SK-N-SH (cell line): ENCODE measurements at regions not wholly inside any gene's neighbourhood (a gene's known extent, or its start where the extent isn't known, plus 50 kb on each side); places are given as distances from the start of the nearest gene placed in this dataset.

Source experiments
- CTCF ChIA-PET: fragments of 300-600, 350-600 bp; formaldehyde crosslinking; extraction: SDS; loops from one replicate; lab custom pipeline; 2021; lab: Yijun Ruan, JAX
- POLR2A ChIA-PET: fragments of 350-600 bp; sonication (Branson Sonifier 250); formaldehyde crosslinking; extraction: SDS; loops from one replicate; lab custom pipeline; 2020; ENCODE audit warnings: antibody characterized with exemption, inconsistent platforms; lab: Yijun Ruan, JAX
- DNase-seq: peaks from one replicate; pipeline ENCODE4 v3.0.0; 2012
- H2AFZ ChIP-seq: fragments of 200-600 bp; sonication (generic); 2 replicates; pipeline ENCODE4 v1.8.1; 2016; ENCODE audit warnings: antibody characterized with exemption, mild to moderate bottlenecking, low read depth
- H3F3A ChIP-seq: fragments of 200-600 bp; sonication (generic); replicated peaks from 2 replicates; pipeline ENCODE3; 2016; ENCODE audit warnings: antibody characterized with exemption, mild to moderate bottlenecking; ENCODE audit not compliant: insufficient read depth
- H3K27ac ChIP-seq, 2 experiments: fragments of 200-500 bp in 1 of 2; fragments of 200-600 bp in 1 of 2; sonication (Bioruptor generic) in 1 of 2; sonication (generic), shearing (Covaris generic) in 1 of 2; 2 replicates each; pipeline versions ENCODE4 v1.5.1 to v1.6.1; 2014 to 2016; ENCODE audit warnings: low read depth in 2 of 2, inconsistent platforms in 1 of 2, low read length in 1 of 2, mild to moderate bottlenecking in 1 of 2, mixed read lengths in 1 of 2
- H3K27me3 ChIP-seq: fragments of 200-600 bp; sonication (generic), shearing (Covaris generic); 2 replicates; pipeline ENCODE4 v1.6.1; 2016; ENCODE audit warnings: mixed run types; ENCODE audit not compliant: insufficient read depth
- H3K36me3 ChIP-seq, 2 experiments: fragments of 200-500 bp in 1 of 2; fragments of 200-600 bp in 1 of 2; sonication (Bioruptor generic) in 1 of 2; sonication (generic) in 1 of 2; replicated peaks in 1 of 2; 2 replicates each; pipeline versions ENCODE3 to v1.5.1; 2014 to 2016; ENCODE audit warnings: low read length in 1 of 2, mild to moderate bottlenecking in 1 of 2; ENCODE audit not compliant: insufficient read depth in 2 of 2, control insufficient read depth in 1 of 2
- H3K4me1 ChIP-seq, 2 experiments: fragments of 200-500 bp in 1 of 2; fragments of 200-600 bp in 1 of 2; sonication (Bioruptor generic) in 1 of 2; sonication (generic), shearing (Covaris generic) in 1 of 2; 2 replicates each; pipeline versions ENCODE4 v1.5.1 to v1.6.1; 2014 to 2016; ENCODE audit warnings: low read depth in 1 of 2, low read length in 1 of 2, mixed run types in 1 of 2; ENCODE audit not compliant: insufficient read depth in 2 of 2, control insufficient read depth in 1 of 2
- H3K4me2 ChIP-seq: fragments of 200-600 bp; sonication (generic), shearing (Covaris generic); 2 replicates; pipeline ENCODE4 v1.6.1; 2017; ENCODE audit warnings: mixed run types
- H3K4me3 ChIP-seq, 2 experiments: fragments of 200-500 bp in 1 of 2; fragments of 200-600 bp in 1 of 2; sonication (Bioruptor generic) in 1 of 2; sonication (generic), shearing (Covaris generic) in 1 of 2; 2 replicates each; pipeline versions ENCODE4 v1.5.1 to v1.8.1; 2014 to 2016; ENCODE audit warnings: low read depth in 2 of 2, inconsistent platforms in 1 of 2, low read length in 1 of 2, mild to moderate bottlenecking in 1 of 2, mixed read lengths in 1 of 2, moderate library complexity in 1 of 2
- H3K79me2 ChIP-seq: fragments of 200-600 bp; sonication (generic); 2 replicates; pipeline ENCODE4 v1.8.1; 2017; ENCODE audit warnings: mild to moderate bottlenecking; ENCODE audit not compliant: insufficient read depth
- H3K9ac ChIP-seq: fragments of 200-600 bp; sonication (generic); 2 replicates; pipeline ENCODE4 v1.6.1; 2017; ENCODE audit warnings: mixed run types
- H3K9me2 ChIP-seq: fragments of 200-600 bp; sonication (generic); 2 replicates; pipeline ENCODE4 v1.6.1; 2017; ENCODE audit warnings: mixed run types
- H3K9me3 ChIP-seq: fragments of 200-600 bp; sonication (generic); 2 replicates; pipeline ENCODE4 v1.6.1; 2017; ENCODE audit warnings: mixed run types, mild to moderate bottlenecking, moderate library complexity
- H4K20me1 ChIP-seq: fragments of 200-600 bp; sonication (generic); 2 replicates; pipeline ENCODE4 v1.6.1; 2017; ENCODE audit warnings: mild to moderate bottlenecking, mixed run types; ENCODE audit not compliant: insufficient read depth
- CTCF ChIP-seq: fragments of 200-600 bp; sonication (generic); IDR thresholded peaks from 2 replicates; pipeline ENCODE4 v1.6.1; 2017; ENCODE audit warnings: antibody characterized with exemption, mild to moderate bottlenecking, moderate library complexity
- EP300 ChIP-seq, 2 experiments: IDR thresholded peaks; 2 replicates each; pipeline versions ENCODE4 v1.4.0 to v1.6.1; 2012; ENCODE audit warnings: borderline replicate concordance in 1 of 2, low read depth in 1 of 2, low read length in 1 of 2
- EZH2phosphoT487 ChIP-seq: fragments of 200-600 bp; sonication (generic); IDR thresholded peaks from 2 replicates; pipeline ENCODE4 v1.6.1; 2017; ENCODE audit warnings: low read depth, mixed run types, mild to moderate bottlenecking, antibody characterized with exemption, moderate library complexity, borderline replicate concordance
- FOSL2 ChIP-seq: IDR thresholded peaks from 2 replicates; pipeline ENCODE4 v1.4.0; 2012; ENCODE audit warnings: low read depth, mild to moderate bottlenecking, moderate library complexity, borderline replicate concordance
- FOXJ3 ChIP-seq: sonication (generic); formaldehyde crosslinking; IDR thresholded peaks from 2 replicates; pipeline ENCODE4 v1.5.1; 2020; ENCODE audit warnings: mild to moderate bottlenecking, missing genetic modification reagents
- FOXM1 ChIP-seq: IDR thresholded peaks from 2 replicates; pipeline ENCODE4 v1.4.0; 2012; ENCODE audit warnings: low read depth, mild to moderate bottlenecking
- GABPA ChIP-seq: IDR thresholded peaks from 2 replicates; pipeline ENCODE4 v1.4.0; 2012; ENCODE audit warnings: low read depth, mild to moderate bottlenecking
- GATA2 ChIP-seq: sonication (generic); formaldehyde crosslinking; IDR thresholded peaks from 2 replicates; pipeline ENCODE4 v1.5.0; 2020; ENCODE audit warnings: mild to moderate bottlenecking, missing genetic modification reagents
- JUND ChIP-seq: IDR thresholded peaks from 2 replicates; pipeline ENCODE4 v1.4.0; 2012
- MXI1 ChIP-seq: IDR thresholded peaks from 2 replicates; pipeline ENCODE4 v1.6.1; 2012; ENCODE audit warnings: mild to moderate bottlenecking, low read depth, low read length, improper control_type of control experiment
- NFIC ChIP-seq: IDR thresholded peaks from 2 replicates; pipeline ENCODE4 v1.4.0; 2012; ENCODE audit warnings: borderline replicate concordance
- NRF1 ChIP-seq: IDR thresholded peaks from 2 replicates; pipeline ENCODE4 v1.6.1; 2012; ENCODE audit warnings: low read depth, mild to moderate bottlenecking, low read length
- POLR2AphosphoS5 ChIP-seq: IDR thresholded peaks from 2 replicates; pipeline ENCODE4 v1.6.1; 2012; ENCODE audit warnings: low read depth, low read length
- RCOR1 ChIP-seq: fragments of 150-350 bp; IDR thresholded peaks from 2 replicates; pipeline ENCODE4 v1.6.1; 2017; ENCODE audit warnings: antibody characterized with exemption, low read length
- RFX5 ChIP-seq: IDR thresholded peaks from 2 replicates; pipeline ENCODE4 v1.6.1; 2012; ENCODE audit warnings: mild to moderate bottlenecking, improper control_type of control experiment, low read length
- RXRA ChIP-seq: IDR thresholded peaks from 2 replicates; pipeline ENCODE4 v1.4.0; 2012; ENCODE audit warnings: low read depth, mild to moderate bottlenecking, borderline replicate concordance
- SIN3A ChIP-seq: IDR thresholded peaks from 2 replicates; pipeline ENCODE4 v1.6.1; 2012; ENCODE audit warnings: low read depth, mild to moderate bottlenecking, low read length, moderate library complexity, borderline replicate concordance
- TCF12 ChIP-seq: IDR thresholded peaks from 2 replicates; pipeline ENCODE4 v1.4.0; 2012
- TEAD4 ChIP-seq: IDR thresholded peaks from 2 replicates; pipeline ENCODE4 v1.4.0; 2012; ENCODE audit warnings: mild to moderate bottlenecking, borderline replicate concordance; ENCODE audit not compliant: insufficient read depth
- YY1 ChIP-seq: IDR thresholded peaks from 2 replicates; pipeline ENCODE4 v1.4.0; 2012; ENCODE audit warnings: low read depth, mild to moderate bottlenecking
- ZBTB33 ChIP-seq: IDR thresholded peaks from 2 replicates; pipeline ENCODE4 v1.4.0; 2012; ENCODE audit warnings: low read depth, borderline replicate concordance
- WGBS: methylation state at CpG from one replicate; pipeline ENCODE4 v1.1.6; 2017; ENCODE audit warnings: low lambda C conversion rate; 5-methylcytosine and 5-hydroxymethylcytosine counted together
- TF ChIP-seq, protein P1 (sequence below): fragments of 150-350 bp; IDR thresholded peaks from 2 replicates; pipeline ENCODE4 v1.6.1; 2017; ENCODE audit warnings: antibody characterized with exemption, low read length, low read depth, borderline replicate concordance

- Histone ChIP-seq H3K27me3 (no peaks in the 10 kb centered on the region), H3K9ac (no peak overlapping the region), H3K79me2 (no peaks in the 10 kb centered on the region), H3K9me2 (no peaks in the 10 kb centered on the region), H2AFZ (no peak overlapping the region), H4K20me1 (no peaks in the 10 kb centered on the region), H3K36me3 (no peaks in the 10 kb centered on the region), H3F3A (peaks cover 20% of the 10 kb centered on the region), H3K27ac (no peak overlapping the region), H3K4me2 (no peak overlapping the region), H3K9me3 (no peaks in the 10 kb centered on the region), H3K4me1 (peaks cover 26 to 47% of the 10 kb centered on the region in 2 experiments), H3K4me3 (no peak overlapping the region)
- TF ChIP-seq FOXJ3, result no peak
- TF ChIP-seq YY1, result no peak
- TF ChIP-seq NFIC, result no peak
- TF ChIP-seq SIN3A, result no peak
- no peak for TF ChIP-seq CTCF
- TF ChIP-seq RFX5, result no peak
- no peak for TF ChIP-seq POLR2AphosphoS5
- TF ChIP-seq GATA2 (CRISPR knock-in tag), result no peak
- TF ChIP-seq GABPA, result no peak
- POLR2A ChIA-PET, result no interaction called here
- 77% methylated on average over 2 of the region's 2 CpGs for WGBS
- no peak for DNase-seq
- CTCF ChIA-PET, result interaction anchor here (3.4 kb wide), 1 partner anchor 113 kb away, joined by 17 read pairs; the partner anchor contains the start of gene TRIB2
Observed at GRCh38 chr2:12604341-12604740, 112.4 kb upstream of the TRIB2 start.

- Histone ChIP-seq H3K9me2 (no peaks in the 10 kb centered on the region), H3K9me3 (no peaks in the 10 kb centered on the region), H3K4me3 (no peak overlapping the region), H2AFZ (no peak overlapping the region), H3K4me1 (peaks cover 26 to 47% of the 10 kb centered on the region in 2 experiments), H3F3A (peaks cover 20% of the 10 kb centered on the region), H3K79me2 (no peaks in the 10 kb centered on the region), H3K4me2 (peak overlapping the region; percentile 58; the same call in 1 of the 2 replicates), H3K27ac (peak overlapping the region in 1 of 2 experiments; percentile 84; a peak in 3 of 4 replicates)
- DNase-seq, result no peak
- WGBS, result 73% methylated on average over 1 of the region's 1 CpG
- POLR2A ChIA-PET, result no interaction called here
- TF ChIP-seq EP300 (IDR thresholded peaks at IDR 0.05; ENCODE audit: borderline replicate concordance in 1 of 2, low read depth in 1 of 2, low read length in 1 of 2) (no peak), FOXM1 (no peak), RCOR1 (no peak), CTCF (no peak), MXI1 (no peak), NRF1 (no peak), GABPA (no peak), ZBTB33 (no peak), FOXJ3 (no peak), RXRA (no peak), GATA2 (CRISPR knock-in tag) (no peak), TEAD4 (no peak), FOSL2 (no peak), TCF12 (no peak), NFIC (no peak), POLR2AphosphoS5 (no peak), JUND (no peak), EZH2phosphoT487 (no peak), RFX5 (no peak)
- TF ChIP-seq, protein P1, sequence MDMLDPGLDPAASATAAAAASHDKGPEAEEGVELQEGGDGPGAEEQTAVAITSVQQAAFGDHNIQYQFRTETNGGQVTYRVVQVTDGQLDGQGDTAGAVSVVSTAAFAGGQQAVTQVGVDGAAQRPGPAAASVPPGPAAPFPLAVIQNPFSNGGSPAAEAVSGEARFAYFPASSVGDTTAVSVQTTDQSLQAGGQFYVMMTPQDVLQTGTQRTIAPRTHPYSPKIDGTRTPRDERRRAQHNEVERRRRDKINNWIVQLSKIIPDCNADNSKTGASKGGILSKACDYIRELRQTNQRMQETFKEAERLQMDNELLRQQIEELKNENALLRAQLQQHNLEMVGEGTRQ, result no peak
- TF ChIP-seq, all 33 proteins: peak for 0
- Histone ChIP-seq H3K36me3 (no peaks in the 10 kb centered on the region), H4K20me1 (no peaks in the 10 kb centered on the region), H3K27me3 (no peaks in the 10 kb centered on the region), H3K9ac (no peak overlapping the region)
- CTCF ChIA-PET, result interaction anchor here (0.7 to 3.4 kb wide), 5 partner anchors 8 to 776 kb away, joined by 3 to 17 read pairs (median 3); partner anchors contain the start of gene TRIB2
Observed at GRCh38 chr2:12605366-12605765, 111.4 kb upstream of the TRIB2 start.
